SIG-M5 treated with dmso at 0.1 percent for 504 hours (cell line): ENCODE measurements at regions not wholly inside any gene's neighbourhood (a gene's known extent, or its start where the extent isn't known, plus 50 kb on each side); places are given as distances from the start of the nearest gene placed in this dataset.

Source experiments
- DNase-seq: peaks from one replicate; lab custom pipeline; 2025; ENCODE audit not compliant: unreplicated experiment; lab: John Stamatoyannopoulos, UW

DNA sequence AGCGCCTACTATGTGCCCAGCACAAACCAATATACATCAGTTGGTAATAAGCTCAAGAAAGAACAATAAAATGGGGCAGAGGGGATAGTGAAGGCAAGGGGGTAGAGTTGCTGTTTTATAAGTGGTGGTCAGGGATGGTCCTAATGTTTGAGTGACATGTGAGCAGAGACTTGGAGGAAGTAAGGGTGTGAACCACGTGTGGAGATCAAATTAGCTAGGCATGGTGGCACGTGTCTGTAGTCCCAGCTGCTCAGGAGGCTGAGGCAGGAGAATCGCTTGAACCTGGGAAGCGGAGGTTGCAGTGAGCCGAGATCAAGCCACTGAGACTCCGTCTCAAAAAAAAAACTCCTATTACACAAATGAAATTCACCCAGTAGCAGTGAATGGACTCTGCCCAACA, 56.5 kb downstream of the IRX6 start:
- no peak for DNase-seq

DNA sequence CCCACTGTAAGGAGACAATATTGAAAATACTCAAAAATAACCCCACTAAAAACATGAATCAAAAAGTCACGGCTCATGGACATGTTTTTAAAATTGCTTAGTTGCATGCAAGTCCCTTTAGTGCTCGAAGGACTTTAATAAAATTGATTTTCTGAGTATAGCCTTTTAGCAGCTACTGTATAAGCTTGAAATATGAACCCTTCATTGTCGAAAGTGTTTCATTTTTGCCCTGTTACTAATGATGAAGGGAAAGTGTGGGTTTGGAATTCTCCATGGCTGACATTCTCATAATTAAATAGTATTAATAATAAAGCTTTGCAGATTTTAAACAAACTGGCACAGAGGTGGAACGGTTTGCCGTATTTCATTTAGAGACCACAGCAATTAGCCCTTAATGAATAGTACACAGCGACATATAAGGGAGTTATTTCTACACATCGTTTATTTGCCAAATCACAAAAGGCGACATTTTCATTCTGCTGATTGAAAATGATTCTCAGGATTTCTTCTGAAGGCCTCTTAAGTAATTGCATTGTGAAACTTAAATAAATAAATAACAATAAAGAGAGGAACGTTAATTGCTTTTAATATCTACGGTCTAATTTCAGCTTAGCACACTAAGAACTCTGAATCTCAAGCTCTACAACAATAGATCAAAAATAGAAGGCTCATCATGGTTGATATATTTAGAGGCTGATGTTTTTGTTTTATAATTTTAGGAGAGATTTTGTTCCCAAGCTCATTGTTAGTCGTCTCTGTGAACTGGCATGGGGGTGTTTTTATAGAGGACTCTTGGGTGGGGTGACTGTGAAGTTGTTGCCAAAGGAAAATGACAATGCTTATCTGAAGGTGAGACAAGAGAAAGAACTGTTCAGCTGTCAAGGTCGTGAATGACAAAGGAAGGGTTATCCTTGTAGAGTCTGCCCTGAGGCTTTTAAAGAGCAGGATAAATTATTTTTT, 60.6 kb downstream of the IRX6 start:
- DNase-seq = no peak

DNA sequence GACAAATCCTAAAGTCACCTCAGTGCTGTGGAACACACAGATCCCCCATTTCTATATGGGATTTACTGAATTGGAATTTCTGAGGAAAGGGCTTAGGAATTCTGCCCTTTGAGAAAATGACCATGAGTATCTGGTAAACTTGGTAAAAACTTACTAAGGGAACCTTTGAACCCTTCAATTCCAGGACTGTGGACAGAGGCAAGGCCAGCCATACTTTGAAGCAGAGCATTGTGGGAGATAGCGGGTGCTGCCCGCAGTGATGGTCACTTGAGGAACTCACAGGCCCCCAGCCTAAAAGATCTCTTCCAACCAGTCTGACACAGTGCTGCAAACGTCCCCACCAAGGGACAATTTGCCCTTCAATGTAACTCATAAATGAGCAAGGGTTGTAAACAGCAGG, 61.4 kb downstream of the IRX6 start:
- DNase-seq = no peak

DNA sequence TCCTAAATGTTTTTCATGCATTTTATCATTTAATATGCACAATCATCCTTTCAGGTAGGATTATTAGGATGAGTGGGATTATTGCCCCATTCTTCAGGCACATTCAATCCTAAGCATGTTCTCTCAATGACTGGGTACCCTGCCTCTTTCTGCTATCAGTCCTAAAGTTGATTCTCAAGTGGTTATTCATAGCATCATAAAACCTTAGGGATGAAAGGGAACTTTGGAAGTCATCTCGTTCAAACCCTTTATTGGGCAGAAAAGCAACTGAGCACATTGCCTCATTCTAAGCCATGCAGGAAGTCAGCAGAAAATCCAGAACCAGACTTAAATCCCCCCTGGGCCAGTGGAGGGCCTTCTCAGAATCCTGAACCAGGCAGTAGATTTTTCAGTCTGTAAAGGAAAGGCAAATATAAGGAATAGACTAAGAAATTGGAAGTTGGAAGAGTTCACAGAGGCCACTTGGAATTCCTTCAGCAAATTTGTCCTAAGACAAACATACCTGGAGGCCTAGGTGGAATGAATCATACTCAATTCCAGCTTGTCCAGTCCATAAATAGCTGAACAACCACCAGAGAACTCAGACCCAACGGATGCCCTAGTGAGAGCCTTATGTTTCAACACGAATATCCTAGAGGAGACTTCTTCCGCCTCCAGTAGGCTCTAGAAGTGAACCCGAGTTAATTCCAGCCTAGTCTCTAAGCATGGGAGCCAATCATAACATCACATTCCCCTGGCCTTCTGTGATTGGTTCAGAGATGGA, 62.7 kb downstream of the IRX6 start:
- DNase-seq = peak; percentile 7

DNA sequence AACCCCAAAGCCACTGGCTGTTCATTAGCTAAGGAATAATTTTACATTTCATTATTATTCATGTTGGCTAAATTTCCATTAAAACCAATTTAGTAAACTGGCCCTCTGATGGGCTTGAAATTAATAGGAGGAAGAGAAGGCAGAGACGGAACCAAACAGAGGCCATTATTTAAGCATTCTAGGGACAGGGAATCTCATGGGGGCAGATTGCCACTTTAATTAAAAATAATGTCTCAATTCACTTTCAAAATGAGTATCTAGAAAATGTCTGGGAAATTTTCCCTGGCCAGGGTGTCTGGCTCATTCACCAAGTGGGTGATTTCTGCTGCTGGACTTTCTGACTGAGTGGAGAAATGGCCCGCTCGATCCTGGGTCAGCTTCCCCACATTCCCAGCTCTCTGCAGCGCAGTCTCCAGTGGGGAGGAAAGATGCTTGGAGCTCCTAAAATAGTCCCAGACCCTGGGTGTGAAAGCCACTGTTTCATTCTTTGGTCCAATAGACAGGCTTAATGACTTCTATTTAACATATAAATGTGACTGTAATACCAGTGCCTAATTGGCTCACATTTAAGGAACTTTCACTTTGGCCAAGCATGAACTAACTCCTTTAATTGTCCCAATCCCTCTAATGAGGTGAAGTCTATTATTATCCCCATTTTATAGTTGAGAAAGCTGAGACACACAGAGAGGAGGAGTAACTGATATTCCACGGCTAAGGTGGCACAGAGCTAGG, 64.3 kb downstream of the IRX6 start:
- DNase-seq = no peak

DNA sequence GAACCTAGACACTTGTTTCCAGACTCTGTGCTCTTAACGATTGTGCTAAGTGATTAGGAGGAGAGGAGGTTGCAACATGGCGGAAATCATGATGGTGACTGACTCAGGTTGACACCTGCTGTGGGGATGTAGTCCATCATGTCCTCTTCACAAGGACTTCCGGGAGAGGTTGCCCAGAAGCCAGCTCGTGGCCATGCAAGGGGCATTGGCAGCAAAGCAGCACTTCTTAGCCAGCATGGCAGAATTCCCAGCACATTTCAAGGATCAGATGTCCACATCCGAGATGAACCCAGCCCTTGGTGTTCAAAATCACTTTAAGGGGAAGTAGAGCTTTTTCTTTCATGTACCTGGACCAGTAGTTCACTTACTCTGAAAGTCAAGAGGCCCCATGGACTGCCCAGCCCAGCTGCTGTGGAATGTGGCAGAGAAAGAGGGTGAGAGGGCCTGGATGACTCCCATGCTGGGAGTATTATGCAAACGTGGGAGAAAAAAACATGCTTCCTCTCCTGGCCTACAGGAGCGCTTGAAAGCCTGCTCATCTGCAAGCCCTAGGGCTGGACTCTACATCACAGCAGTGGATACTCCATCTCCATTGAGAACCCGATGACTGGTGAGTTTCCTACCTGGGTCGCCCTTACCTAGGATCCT, 65.5 kb downstream of the IRX6 start:
- no peak for DNase-seq

DNA sequence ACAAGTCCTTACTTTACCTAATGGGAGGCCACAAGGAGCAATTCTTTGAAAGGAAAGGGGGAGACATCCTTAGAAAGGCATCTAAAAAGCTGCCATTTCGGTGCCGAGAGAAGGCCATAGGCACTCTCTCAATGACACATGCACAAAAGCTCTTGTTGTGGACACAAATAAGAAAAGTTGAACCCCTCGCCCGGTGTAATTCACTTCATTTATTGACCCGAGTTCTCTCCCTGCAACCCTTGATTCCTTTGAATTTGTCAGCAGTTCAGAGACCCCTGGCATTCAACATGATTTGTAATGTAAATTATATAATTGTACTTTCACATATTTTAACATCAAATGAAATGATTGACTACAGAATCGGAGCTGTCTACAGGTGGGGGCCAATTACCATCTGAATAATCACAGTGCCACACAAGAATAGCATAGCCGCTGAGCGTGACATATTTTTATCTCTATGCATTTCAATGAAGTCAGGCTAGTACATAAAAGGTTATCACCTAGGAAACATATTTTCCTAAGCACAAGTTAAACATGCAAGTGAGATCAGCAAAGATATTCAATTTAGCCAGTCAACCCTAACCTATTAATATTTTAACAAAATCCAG, 66.7 kb downstream of the IRX6 start:
- DNase-seq = no peak

DNA sequence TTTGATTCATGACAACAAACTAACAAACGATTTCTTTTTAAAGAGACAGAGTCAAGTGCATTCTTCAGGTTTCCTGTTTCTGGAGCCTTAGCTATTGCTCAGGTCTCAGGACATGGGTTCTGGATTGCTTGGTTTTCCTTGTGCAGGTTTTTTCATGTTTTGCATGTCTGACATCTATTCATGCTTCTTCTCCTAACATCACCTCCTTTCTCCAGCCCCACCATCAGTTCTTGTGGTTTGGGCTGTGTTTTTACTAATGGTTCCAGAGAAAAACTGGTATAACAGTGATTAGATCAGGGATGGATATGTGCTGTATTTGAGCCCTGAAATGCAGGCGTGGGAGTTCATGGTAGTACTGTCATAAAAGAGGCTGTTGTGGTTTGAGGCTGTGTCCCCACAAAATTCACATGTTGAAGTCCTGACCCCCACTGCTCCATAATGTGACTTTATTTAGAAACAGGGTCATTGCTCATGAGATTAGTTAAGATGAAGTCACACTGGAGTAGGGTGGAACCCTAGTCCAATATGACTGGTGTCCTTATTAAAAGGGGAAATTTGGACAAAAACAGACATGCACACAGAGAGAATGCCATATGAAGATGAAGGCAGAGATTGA, 67.9 kb downstream of the IRX6 start:
- no peak for DNase-seq

DNA sequence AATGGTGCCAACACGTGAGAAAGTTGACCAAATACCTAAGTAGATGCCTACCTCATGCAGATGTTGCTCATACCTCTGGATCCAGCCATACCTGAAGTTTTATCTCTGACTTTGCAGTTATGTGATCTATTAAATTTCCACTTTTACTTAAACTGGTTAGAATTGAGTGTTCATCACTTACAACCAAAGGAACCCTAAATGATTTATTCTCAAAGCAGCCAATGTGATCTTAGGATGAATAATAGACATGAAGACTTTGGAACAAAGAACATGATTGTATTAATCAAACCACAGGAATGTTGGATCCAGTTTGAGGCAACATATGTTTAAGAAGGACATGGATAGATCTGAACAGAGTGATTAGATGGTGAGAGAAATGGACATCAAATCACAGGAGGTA, 68.7 kb downstream of the IRX6 start:
- DNase-seq = no peak

DNA sequence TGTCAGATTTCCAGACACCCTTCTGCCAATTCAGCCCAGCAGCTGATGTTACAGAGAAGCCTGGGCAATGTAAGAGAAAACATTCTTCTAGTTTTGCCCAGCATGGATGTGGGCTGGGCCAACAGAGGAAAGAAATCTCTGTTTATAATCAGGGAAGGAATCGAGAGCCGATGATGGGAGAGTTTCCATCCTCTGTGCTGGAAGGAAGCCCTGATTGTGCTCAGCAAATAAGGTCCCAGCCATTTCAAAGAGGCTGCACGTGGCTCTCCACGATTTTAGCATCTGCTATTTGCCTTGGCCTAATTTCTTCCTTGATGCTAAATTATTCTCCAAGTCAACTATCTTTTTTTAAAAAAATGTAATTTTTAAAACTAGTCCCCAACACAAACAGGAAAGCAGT, 70.0 kb downstream of the IRX6 start:
- no peak for DNase-seq

DNA sequence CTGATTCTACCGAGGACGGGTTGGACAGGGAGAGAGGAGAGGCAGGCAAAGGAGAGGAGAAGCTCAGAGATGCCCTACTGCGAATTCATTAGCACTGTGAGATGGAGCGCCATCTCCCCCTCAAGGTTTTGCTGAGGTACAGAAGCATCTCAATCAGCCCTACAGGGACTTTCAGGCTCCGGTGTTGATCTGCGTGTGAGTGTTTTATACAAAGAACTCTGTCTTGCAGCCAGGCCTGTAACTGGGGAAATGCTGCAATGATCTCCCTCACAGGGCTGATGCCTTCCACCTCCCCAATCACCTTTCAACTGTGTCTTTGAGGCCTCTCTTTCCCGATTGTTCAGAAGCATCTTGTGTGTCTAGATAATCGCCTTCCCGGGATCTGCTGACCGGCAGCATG, 74.8 kb downstream of the IRX6 start:
- no peak for DNase-seq

DNA sequence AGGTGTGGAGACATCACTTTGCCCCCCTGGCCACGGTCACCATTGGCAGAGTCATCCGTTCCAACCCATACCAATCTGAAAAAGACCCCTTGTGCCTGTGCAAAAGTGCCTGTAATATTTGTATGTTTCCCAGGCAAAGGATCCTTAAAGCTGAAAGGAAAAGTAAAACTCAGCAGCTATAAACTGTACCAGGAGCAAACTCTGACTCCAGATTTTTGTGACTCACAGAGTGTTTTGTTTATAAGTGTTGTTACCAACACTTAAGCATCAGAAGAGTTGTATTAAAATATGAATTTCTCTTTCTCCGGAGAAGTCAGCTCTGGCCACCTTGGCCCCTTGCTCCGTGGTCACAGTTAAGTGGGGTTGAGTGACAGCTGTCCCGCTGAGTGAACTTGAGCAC, 75.9 kb downstream of the IRX6 start:
- no peak for DNase-seq

DNA sequence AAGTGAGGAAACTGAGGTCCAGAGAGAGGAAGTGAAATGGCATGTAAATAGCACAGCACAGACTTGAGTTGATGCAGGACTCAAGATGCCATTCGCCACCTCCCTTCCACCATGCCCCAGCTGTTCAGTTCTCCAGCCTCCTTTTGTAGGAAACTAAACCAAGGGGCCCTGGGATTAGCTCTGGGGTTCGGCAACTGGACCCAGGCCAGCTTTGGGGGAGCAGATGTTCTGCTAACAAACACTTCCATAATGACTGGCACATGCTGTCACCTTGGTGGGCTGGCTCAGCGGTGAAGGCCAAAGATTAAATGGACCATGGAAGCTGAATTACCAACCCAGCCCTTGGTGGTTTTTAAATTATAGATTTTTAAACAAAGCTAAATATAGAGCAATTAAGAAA, 77.0 kb downstream of the IRX6 start:
- no peak for DNase-seq

DNA sequence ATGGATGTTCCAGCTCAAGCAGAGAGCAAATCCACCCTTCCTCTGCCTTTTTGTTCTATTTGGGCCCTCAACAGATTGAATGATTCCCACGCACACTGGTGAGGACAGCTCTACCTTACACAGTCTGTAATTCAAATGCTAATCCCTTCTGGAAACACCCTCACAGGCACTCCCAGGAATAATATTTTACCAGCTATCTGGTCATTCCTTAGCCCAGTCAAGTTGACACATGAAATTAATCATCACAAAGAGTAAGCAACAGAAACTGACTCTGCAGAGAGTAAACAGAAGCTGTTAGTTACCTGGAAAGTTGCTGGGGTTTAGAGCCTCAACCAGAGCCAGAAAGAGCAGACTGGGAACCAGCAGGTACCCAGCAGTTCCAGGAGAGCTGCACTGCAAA, 75.5 kb upstream of the MMP2 start:
- DNase-seq = no peak

DNA sequence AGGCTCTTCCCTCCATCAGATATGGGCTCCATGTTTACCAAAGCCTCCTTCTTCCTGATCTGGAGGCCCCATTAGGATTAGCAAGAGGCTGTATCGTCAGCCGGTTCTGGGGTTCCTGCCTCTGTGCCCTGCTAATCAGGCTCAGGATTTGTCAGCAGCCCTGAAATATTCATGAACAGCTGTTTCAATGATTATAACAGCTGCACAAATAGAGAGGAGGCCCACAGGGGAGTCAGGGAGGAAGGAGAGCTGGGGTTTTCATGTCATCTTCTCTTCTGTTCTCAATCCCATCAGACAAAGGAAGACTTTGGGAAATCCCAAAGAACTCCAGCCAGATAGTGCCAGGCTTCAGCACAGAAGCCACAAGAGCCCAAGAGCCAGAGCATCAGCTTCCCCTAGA, 72.3 kb upstream of the MMP2 start:
- DNase-seq = no peak

DNA sequence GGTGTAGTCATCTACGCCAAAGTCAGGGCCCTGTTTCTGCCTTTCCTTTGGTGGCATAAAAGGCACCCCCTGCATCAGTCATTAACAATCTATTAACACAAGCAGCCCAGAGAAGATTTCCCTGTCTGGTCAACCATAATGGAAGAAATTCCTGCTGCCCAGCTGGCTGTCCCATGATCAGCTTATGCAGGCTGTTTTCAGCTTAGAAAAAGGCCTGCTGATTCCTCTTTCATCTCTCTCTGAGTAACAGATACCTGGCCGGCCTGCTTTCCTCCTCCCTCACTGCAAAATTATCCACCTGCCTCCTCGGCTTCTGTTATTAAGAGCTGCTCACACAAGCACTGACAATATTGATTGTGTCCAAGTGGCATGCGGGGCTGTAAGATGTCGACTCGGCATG, 70.3 kb upstream of the MMP2 start:
- DNase-seq = no peak

DNA sequence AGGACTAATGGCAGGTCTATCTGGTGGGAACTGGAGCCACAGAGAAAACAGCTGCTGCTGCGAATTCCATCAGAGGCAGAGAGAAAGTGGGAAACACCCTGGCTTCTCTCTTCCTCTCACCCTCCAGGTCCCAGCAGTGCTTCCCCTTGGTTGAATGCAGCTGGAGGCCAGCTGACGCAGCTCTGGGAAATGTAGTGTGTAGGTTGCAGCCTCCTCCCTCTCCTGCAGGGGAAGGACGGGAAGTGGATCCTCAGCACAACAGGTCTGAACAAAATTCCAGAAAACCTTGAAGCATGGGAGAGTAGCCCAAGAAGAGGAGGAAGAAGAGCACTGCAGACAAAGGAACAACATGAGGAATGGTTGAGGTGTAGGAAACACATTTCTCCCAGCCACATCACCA, 67.8 kb upstream of the MMP2 start:
- DNase-seq = no peak

DNA sequence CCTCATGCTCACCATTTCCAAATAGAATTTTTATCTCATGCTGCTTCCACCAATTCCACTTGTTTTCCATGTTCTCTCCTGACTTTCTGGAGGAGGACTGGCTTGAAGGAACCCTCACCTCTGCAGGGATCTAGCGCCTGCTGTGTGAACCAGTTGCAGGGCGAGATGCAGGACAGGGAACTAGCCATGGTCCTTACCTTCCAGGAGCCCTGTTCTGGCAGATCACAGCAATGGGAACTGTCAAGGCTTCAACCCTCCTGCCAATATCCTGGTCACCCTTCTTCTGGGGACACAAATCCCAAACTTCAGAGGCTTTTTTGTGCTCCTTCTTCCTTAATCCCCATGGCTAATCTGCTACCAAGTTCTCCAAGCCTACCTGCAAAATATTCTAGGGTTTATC, 60.4 kb upstream of the MMP2 start:
- no peak for DNase-seq

DNA sequence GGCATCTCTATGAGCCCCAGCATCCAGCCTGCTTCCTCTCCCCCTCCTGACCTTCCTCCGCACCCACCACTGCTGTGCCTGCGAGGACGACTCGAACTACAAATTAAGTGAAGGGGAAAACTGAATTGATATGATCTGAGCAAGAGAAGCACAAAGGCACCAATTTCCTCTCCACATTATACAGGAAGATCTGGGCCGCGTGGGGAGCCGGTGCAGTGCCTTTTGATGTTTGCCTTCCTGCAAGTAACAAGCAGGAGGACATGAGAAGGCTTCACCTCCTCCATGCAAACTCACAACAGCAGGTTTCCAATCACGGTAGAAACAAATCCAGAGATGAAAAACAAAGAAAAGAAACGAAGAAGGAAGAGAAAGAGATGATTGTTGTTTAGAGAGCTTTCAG, 57.8 kb upstream of the MMP2 start:
- DNase-seq = no peak

DNA sequence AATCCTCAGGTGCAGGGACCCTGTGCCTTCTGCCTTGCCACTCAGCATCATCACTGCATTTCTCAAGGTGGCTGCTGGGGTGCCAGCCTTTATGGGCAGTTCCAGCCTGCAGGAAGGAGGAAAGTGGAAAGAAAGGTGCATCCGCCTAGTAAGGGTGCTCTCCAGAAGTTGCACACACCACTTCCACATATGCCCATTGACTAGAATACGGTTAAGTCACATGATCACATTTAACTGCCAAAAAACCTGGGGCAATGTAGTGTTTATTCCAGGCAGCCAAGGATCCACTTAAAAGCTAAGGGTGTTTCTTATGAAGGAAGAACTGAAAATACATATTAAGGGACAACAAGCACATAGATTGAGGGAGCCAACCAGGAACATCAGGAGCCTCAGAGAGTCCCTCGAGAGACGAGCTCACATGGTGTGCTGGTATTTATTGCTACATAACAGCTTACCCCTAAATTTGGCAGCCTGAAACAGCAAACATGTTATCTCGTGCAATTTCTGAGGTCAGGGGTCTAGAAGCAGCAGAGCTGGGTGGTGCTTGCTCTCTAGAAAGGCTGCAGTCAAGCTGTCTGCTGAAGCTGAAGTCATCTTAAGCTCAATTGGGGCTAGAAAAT, 52.0 kb upstream of the MMP2 start:
- no peak for DNase-seq
